WTC11 (cell line): ENCODE measurements at regions not wholly inside any gene's neighbourhood (a gene's known extent, or its start where the extent isn't known, plus 50 kb on each side); places are given as distances from the start of the nearest gene placed in this dataset.

Experiments used
- ATAC-seq: fragments of 200-7000 bp; cut with Tn5 transposase; 2 replicates; pipeline ENCODE4 v1.10.0; 2021; ENCODE audit warnings: mild to moderate bottlenecking, moderate library complexity
- CTCF ChIA-PET: fragments of 300-600 bp; sonication (Branson Sonifier 250); formaldehyde crosslinking; loops from one replicate; lab custom pipeline; 2021; ENCODE audit warnings: antibody characterized with exemption; lab: Charles Lee
- POLR2A ChIA-PET: fragments of 350-600 bp; sonication (Branson Sonifier 250); formaldehyde crosslinking; loops from one replicate; lab custom pipeline; 2021; ENCODE audit warnings: antibody characterized with exemption; lab: Charles Lee
- DNase-seq: peaks from one replicate; pipeline ENCODE4 v3.0.0; 2021; ENCODE audit warnings: low spot score
- H3K27ac Mint-ChIP-seq: 2 replicates; pipeline ENCODE4 v1.8.0; 2021; ENCODE audit warnings: mixed read lengths
- H3K27me3 Mint-ChIP-seq: 2 replicates; pipeline ENCODE4 v1.8.0; 2021; ENCODE audit warnings: low read depth, mild to moderate bottlenecking, moderate library complexity, mixed read lengths
- H3K36me3 Mint-ChIP-seq: 2 replicates; pipeline ENCODE4 v1.8.0; 2021; ENCODE audit warnings: mixed read lengths
- H3K4me1 Mint-ChIP-seq: 2 replicates; pipeline ENCODE4 v1.8.0; 2022; ENCODE audit warnings: mixed read lengths
- H3K4me3 Mint-ChIP-seq: 2 replicates; pipeline ENCODE4 v1.8.0; 2021; ENCODE audit warnings: mild to moderate bottlenecking, moderate library complexity, mixed read lengths
- H3K9me3 Mint-ChIP-seq: 2 replicates; pipeline ENCODE4 v1.8.0; 2021; ENCODE audit warnings: mixed read lengths
- ATF1 ChIP-seq: sonication (generic); formaldehyde crosslinking; IDR thresholded peaks from 2 replicates; pipeline ENCODE4 v1.8.1; 2023; ENCODE audit warnings: mild to moderate bottlenecking, moderate library complexity, missing genetic modification reagents
- CDX4 ChIP-seq: fragments of 250-450 bp; sonication (Bioruptor Pico); IDR thresholded peaks from 2 replicates; pipeline ENCODE4 v1.9.0; 2021; ENCODE audit warnings: moderate library complexity, mild to moderate bottlenecking, inconsistent platforms, borderline replicate concordance
- CREB1 ChIP-seq: sonication (generic); formaldehyde crosslinking; IDR thresholded peaks from 2 replicates; pipeline ENCODE4 v1.8.0; 2023; ENCODE audit warnings: mild to moderate bottlenecking, missing genetic modification reagents
- CREM ChIP-seq: sonication (generic); formaldehyde crosslinking; IDR thresholded peaks from 2 replicates; pipeline ENCODE4 v1.8.1; 2022; ENCODE audit warnings: mild to moderate bottlenecking, missing genetic modification reagents, moderate library complexity
- ERG ChIP-seq: fragments of 250-450 bp; sonication (Bioruptor Pico); IDR thresholded peaks from 2 replicates; pipeline ENCODE4 v1.8.0; 2021; ENCODE audit warnings: mild to moderate bottlenecking
- GTF2I ChIP-seq: fragments of 250-450 bp; sonication (Bioruptor Pico); conservative IDR thresholded peaks from 2 replicates; pipeline ENCODE4 v1.4.0; 2021; ENCODE audit warnings: mild to moderate bottlenecking
- IRF1 ChIP-seq: sonication (generic); formaldehyde crosslinking; IDR thresholded peaks from 2 replicates; pipeline ENCODE4 v1.8.0; 2023; ENCODE audit warnings: missing genetic modification reagents
- JAZF1 ChIP-seq: fragments of 250-450 bp; sonication (Bioruptor Pico); IDR thresholded peaks from 2 replicates; pipeline ENCODE4 v1.9.0; 2021; ENCODE audit warnings: moderate library complexity, mild to moderate bottlenecking, inconsistent platforms
- MAX ChIP-seq: sonication (generic); formaldehyde crosslinking; IDR thresholded peaks from 2 replicates; pipeline ENCODE4 v1.8.0; 2022; ENCODE audit warnings: mild to moderate bottlenecking, missing genetic modification reagents
- NFE2L1 ChIP-seq: sonication (generic); formaldehyde crosslinking; IDR thresholded peaks from 2 replicates; pipeline ENCODE4 v1.8.1; 2023; ENCODE audit warnings: missing genetic modification reagents
- NFYB ChIP-seq: sonication (generic); formaldehyde crosslinking; conservative IDR thresholded peaks from 2 replicates; pipeline ENCODE4 v1.8.0; 2022; ENCODE audit warnings: low read depth, missing genetic modification reagents
- NR2C2 ChIP-seq: sonication (generic); formaldehyde crosslinking; IDR thresholded peaks from 2 replicates; pipeline ENCODE4 v1.8.0; 2022; ENCODE audit warnings: mild to moderate bottlenecking, missing genetic modification reagents
- TP53 ChIP-seq: sonication (generic); formaldehyde crosslinking; IDR thresholded peaks from 2 replicates; pipeline ENCODE4 v1.8.1; 2023; ENCODE audit warnings: mild to moderate bottlenecking, missing genetic modification reagents
- ZBTB21 ChIP-seq: sonication (generic); formaldehyde crosslinking; IDR thresholded peaks from 2 replicates; pipeline ENCODE4 v1.8.1; 2023; ENCODE audit warnings: mild to moderate bottlenecking, missing genetic modification reagents, borderline replicate concordance
- ZNF121 ChIP-seq: sonication (generic); formaldehyde crosslinking; IDR thresholded peaks from 2 replicates; pipeline ENCODE4 v1.8.0; 2023; ENCODE audit warnings: missing genetic modification reagents
- ZNF232 ChIP-seq: sonication (generic); formaldehyde crosslinking; IDR thresholded peaks from 2 replicates; pipeline ENCODE4 v1.8.0; 2022; ENCODE audit warnings: mild to moderate bottlenecking, missing genetic modification reagents
- ZNF263 ChIP-seq: sonication (generic); formaldehyde crosslinking; IDR thresholded peaks from 2 replicates; pipeline ENCODE4 v1.8.1; 2022; ENCODE audit warnings: low read depth, mild to moderate bottlenecking, moderate library complexity, missing genetic modification reagents
- ZNF416 ChIP-seq: fragments of 250-450 bp; sonication (Bioruptor Pico); IDR thresholded peaks from 2 replicates; pipeline ENCODE4 v1.9.0; 2021; ENCODE audit warnings: mild to moderate bottlenecking, inconsistent platforms
- ZNF423 ChIP-seq: fragments of 250-450 bp; sonication (Bioruptor Pico); IDR thresholded peaks from 2 replicates; pipeline ENCODE4 v2.1.2; 2022; ENCODE audit warnings: mild to moderate bottlenecking, moderate library complexity
- TF ChIP-seq, protein P1 (sequence below): sonication (generic); formaldehyde crosslinking; IDR thresholded peaks from 2 replicates; pipeline ENCODE4 v1.8.0; 2022; ENCODE audit warnings: missing genetic modification reagents

- Mint-ChIP-seq H3K4me3 (no peak overlapping the region), H3K27me3 (peaks cover 7% of the 10 kb centered on the region; the same call in 1 of the 2 replicates), H3K36me3 (no peaks in the 10 kb centered on the region), H3K27ac (no peak overlapping the region), H3K9me3 (no peaks in the 10 kb centered on the region), H3K4me1 (peaks cover 37% of the 10 kb centered on the region)
- peak; percentile 62 for ATAC-seq
- ChIA-PET POLR2A (interaction anchor here (0.5 kb wide), 1 partner anchor 427 kb away, joined by 3 read pairs; no protein-coding TSS in a partner anchor), CTCF (no interaction called here)
- no peak for TF ChIP-seq ZNF121 (CRISPR knock-in tag)
- TF ChIP-seq NR2C2 (CRISPR knock-in tag): no peak
- no peak for TF ChIP-seq MAX
- TF ChIP-seq ZBTB21: no peak
- TF ChIP-seq ERG (CRISPR knock-in tag): no peak
- no peak for TF ChIP-seq ATF1 (CRISPR knock-in tag)
- no peak for TF ChIP-seq TP53 (CRISPR knock-in tag)
- TF ChIP-seq IRF1: no peak
- TF ChIP-seq CDX4 (CRISPR knock-in tag): no peak
- TF ChIP-seq ZNF416 (CRISPR knock-in tag): no peak
- TF ChIP-seq, protein P1, sequence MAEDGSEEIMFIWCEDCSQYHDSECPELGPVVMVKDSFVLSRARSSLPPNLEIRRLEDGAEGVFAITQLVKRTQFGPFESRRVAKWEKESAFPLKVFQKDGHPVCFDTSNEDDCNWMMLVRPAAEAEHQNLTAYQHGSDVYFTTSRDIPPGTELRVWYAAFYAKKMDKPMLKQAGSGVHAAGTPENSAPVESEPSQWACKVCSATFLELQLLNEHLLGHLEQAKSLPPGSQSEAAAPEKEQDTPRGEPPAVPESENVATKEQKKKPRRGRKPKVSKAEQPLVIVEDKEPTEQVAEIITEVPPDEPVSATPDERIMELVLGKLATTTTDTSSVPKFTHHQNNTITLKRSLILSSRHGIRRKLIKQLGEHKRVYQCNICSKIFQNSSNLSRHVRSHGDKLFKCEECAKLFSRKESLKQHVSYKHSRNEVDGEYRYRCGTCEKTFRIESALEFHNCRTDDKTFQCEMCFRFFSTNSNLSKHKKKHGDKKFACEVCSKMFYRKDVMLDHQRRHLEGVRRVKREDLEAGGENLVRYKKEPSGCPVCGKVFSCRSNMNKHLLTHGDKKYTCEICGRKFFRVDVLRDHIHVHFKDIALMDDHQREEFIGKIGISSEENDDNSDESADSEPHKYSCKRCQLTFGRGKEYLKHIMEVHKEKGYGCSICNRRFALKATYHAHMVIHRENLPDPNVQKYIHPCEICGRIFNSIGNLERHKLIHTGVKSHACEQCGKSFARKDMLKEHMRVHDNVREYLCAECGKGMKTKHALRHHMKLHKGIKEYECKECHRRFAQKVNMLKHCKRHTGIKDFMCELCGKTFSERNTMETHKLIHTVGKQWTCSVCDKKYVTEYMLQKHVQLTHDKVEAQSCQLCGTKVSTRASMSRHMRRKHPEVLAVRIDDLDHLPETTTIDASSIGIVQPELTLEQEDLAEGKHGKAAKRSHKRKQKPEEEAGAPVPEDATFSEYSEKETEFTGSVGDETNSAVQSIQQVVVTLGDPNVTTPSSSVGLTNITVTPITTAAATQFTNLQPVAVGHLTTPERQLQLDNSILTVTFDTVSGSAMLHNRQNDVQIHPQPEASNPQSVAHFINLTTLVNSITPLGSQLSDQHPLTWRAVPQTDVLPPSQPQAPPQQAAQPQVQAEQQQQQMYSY (CRISPR knock-in tag): no peak
- no peak for TF ChIP-seq NFYB (CRISPR knock-in tag)
- TF ChIP-seq CREB1: no peak
- no peak for TF ChIP-seq ZNF263 (CRISPR knock-in tag)
- TF ChIP-seq ZNF232 (CRISPR knock-in tag): no peak
- TF ChIP-seq JAZF1 (CRISPR knock-in tag): no peak
- no peak for TF ChIP-seq CREM
- TF ChIP-seq ZNF423: no peak
- DNase-seq: peak; percentile 17
These were observed 105.2 kb downstream of the TSEN15 start for GRCh38 chr1:184156521-184157393.

- TF ChIP-seq NFE2L1 (CRISPR knock-in tag): no peak
- no peak for TF ChIP-seq GTF2I (CRISPR knock-in tag)
- H3K27ac Mint-ChIP-seq: no peak overlapping the region
- no peak overlapping the region for H3K4me3 Mint-ChIP-seq
- H3K4me1 Mint-ChIP-seq: peaks cover 34% of the 10 kb centered on the region
- H3K9me3 Mint-ChIP-seq: no peaks in the 10 kb centered on the region
- ChIA-PET POLR2A (no interaction called here), CTCF (no interaction called here)
- DNase-seq (no peak), ATAC-seq (no peak)
- H3K27me3 Mint-ChIP-seq: peaks cover 2% of the 10 kb centered on the region; the same call in 1 of the 2 replicates
- H3K36me3 Mint-ChIP-seq: no peaks in the 10 kb centered on the region
These were observed 105.8 kb downstream of the TSEN15 start for GRCh38 chr1:184157394-184157742.
